ENCODE measurements at regions not wholly inside any gene's neighbourhood (a gene's known extent, or its start where the extent isn't known, plus 50 kb on each side); places are given as distances from the start of the nearest gene placed in this dataset.
A peak's percentile ranks its signal among the peaks of the same experiment; 100 is the strongest.
"Not testable (repeated sequence)": the region's sequence is repeated elsewhere in the genome, so short reads cannot be mapped to it uniquely, and the experiment has no call there.

DNA sequence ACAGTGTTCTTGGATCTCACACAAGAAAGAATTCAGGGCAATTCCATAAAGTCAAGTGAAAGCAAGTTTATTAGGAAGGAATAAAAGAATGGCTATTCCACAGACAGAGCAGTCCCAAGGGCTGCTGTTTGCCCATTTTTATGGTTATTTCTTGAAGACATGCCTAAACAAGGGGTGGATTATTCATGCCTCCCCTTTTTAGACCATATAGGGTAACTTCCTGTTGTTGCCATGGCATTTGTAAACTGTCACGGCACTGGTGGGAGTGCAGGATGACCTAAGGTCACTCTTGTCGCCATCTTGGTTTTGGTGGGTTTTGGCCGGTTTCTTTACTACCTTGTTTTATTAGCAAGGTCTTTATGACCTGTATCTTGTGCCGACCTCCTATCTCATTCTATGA is 219.6 kb downstream of the RAB11FIP4 start:
- not testable (repeated sequence) for DNase-seq (ENCODE audit: low read depth)

DNA sequence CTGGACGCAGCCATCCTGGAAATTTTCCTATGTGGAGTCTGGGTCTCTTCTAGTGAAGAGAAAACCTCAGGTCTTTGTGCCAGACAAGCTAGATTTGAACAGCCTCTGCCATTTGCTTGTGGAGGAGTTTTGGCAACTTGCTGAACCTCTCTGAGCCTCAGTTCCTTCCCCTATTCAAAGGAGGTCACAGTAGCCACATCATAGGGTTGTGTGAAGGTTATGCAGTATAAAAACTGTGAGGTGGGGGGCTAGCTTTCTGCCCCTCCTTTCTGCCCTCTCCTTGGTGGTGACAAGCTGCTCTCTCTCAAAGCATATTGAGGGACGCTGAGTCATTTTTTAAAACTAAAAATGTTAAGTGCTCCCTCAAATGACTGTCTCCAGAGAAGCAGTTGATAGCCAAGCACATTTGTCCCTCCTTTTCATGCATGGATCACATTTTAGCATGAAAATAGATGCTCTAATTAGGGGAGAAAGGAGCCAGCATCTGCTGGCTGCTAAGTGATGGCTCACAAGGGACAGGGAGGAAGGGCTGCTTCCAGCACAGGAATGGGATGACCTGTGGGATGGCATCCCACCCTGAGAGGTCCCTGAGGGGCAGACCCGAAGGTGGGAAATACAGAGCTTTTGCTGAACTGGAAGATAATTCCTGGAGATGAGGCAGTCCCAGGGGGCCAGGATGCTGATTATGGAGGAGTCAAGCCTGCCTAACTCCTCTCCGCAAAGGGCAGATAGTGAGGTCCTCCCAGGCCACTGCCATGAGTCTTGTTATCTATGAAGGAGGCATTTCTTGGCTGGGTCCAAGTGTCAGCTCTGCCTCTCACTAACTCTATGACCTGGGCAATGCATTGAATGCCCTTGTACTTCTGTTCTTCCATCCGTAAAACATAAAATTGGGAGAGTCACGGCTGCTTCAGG is 218.8 kb downstream of the RAB11FIP4 start:
- DNase-seq (ENCODE audit: low read depth), result no peak

- DNase-seq (ENCODE audit: low read depth), result no peak
Observed at GRCh38 chr17:31609331-31609730, 217.9 kb downstream of the RAB11FIP4 start.

- no peak for DNase-seq (ENCODE audit: low read depth)
Observed at GRCh38 chr17:31608659-31609254, 217.3 kb downstream of the RAB11FIP4 start.

- DNase-seq (ENCODE audit: low read depth), result no peak
Observed at GRCh38 chr17:31605761-31606160, 214.3 kb downstream of the RAB11FIP4 start.

GRCh38 chr17:31604936-31605335 is 213.5 kb downstream of the RAB11FIP4 start:
- no peak for DNase-seq (ENCODE audit: low read depth)

DNA sequence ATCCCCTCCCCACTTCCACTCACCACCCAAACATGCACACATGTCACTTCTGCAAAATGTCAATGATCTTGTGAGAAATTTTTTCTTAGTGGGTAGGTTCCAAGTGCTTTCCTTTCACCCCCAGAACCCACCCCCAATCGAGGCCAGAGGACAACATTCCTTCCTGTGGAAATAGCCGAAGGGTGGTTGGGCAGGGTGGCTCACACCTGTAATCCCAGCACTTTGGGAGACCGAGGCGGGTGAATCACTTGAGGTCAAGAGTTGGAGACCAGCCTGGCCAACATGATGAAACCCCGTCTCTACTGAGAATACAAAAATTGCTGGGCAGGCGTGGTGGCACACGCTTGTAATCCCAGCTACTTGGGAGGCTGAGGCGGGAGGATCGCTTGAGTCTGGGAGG is 208.7 kb downstream of the RAB11FIP4 start:
- DNase-seq (ENCODE audit: low read depth), result not testable (repeated sequence)

DNA sequence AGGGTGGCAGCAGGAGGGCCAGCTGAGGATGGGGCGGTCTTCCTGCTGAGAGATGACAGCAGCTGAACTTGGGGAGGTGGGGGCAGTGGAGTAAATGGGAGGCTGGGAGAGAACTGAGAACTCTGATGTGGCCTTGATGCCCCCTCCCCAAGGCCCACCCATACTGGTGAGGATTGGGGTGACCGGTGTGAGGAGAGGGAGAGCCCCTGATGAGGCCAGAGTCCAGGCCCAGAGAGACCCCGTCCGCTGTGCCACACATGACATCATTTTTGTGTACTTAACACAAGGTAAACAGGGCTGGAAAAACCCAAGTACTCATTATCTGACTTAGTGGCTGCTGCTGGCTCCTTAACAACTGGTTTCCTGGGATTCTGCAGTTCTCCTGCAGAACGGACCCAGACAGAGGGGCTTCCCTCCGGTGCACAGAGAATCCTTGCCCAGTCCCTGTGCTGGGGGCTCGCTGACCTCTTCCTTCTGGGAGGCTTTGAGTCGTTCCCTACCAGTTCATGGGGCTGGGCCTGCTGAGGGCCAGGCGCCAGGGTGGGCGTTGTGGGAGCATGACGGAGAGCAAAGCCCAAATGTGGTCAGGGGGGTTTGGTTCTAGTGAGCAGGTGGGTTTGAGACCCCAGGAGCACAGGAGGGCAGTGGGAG is 207.6 kb downstream of the RAB11FIP4 start:
- DNase-seq (ENCODE audit: low read depth), result no peak

DNA sequence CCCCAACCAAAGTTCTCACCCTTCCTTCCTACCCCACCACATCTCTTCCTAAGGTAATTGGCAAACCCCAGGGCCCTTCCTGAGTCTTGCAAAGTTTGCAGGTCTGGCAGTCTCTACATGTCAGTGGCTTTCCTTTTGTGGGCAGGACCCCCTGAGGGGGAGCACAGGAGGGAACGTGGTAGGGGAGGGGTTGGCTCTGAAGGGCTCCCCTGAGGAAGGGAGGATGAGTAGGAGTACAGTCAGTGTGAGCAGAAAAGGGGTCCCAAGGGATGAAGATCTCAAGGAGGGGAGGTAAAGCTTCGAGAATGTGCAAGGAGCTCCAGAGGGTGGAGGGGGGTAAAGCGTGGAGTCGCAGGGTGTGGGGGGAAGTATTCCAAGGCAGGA is 206.9 kb downstream of the RAB11FIP4 start:
- DNase-seq (ENCODE audit: low read depth), result no peak

GRCh38 chr17:31597646-31598398 is 206.3 kb downstream of the RAB11FIP4 start:
- no peak for DNase-seq (ENCODE audit: low read depth)

GRCh38 chr17:31596382-31597323 is 205.2 kb downstream of the RAB11FIP4 start:
- peak; percentile 96 for DNase-seq (ENCODE audit: low read depth)

DNA sequence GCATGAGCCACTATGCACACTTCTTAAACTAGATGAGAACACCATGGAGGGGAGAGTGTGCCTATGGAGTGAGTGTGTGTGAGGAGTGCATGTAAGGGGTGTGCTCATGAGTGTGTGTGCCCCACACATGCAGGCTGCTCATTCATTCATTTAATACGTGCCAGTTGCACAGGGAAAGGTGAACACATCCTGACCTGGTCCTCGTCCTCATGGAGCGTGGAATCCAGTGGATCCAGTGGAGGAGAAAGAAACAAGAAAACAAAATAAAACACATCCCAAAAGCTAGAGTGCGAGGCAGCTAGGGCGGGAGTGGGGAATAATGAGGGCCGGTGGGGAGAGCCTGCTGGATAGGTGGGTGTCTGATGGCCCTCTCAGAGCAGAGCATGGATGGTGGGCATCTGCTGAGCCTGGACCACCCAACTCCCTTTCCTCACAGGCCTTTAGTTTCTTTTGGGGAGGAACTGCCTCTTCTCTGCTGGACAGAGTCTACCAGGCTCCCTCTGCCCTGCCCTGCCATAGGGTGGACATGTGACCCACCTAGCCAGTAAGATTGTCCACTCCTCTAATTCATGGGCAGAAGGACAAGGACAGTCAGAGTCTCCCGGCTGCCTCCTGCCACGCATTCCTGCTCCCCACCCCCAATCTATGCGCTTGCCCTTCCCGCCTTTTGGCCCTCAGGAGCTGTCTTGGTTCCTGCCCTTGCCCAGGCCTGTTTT is 204.3 kb downstream of the RAB11FIP4 start:
- no peak for DNase-seq (ENCODE audit: low read depth)

DNA sequence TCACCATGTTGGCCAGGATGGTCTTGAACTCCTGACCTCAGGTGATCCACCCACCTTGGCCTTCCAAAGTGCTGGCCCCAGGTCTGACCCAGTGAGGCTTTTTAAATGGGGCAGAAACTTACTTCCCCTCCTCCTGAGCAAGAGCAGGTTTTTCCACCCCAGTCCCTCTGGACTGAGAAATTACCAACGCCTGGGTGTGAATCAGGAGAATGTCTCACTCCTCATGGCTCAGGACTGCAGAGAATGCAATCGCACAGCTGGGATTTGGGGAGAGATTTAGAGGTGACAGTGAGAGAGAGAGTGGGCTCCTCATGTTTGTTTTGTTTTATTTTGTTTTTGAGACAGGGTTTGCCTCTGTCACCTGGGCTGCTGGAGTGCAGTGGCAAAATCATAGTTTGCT is 203.6 kb downstream of the RAB11FIP4 start:
- peak; percentile 37 for DNase-seq (ENCODE audit: low read depth)

GRCh38 chr17:31594416-31594815 is 202.9 kb downstream of the RAB11FIP4 start:
- DNase-seq (ENCODE audit: low read depth), result no peak

DNA sequence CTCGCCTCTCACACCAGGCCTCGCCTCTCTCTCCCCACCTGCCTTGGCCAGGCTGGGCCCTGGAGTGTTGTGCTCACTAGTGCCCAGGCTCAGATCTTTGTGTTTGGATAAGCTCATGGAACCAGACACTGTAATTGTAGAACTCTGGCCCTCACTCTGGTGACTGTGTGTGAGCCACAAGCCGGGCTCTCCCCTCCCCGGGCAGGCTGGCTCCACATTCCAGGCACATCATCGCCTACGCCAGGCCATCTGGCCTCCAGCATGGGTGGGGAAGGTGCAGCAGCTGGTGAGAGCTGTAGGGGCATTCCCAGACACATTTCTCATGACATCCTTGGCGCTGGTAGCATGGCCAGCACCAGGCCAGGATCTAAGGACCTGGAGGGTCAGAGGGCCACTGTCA is 202.3 kb downstream of the RAB11FIP4 start:
- DNase-seq (ENCODE audit: low read depth), result no peak

- no peak for DNase-seq (ENCODE audit: low read depth)
Observed at GRCh38 chr17:31591924-31592323, 200.4 kb downstream of the RAB11FIP4 start.

- no peak for DNase-seq (ENCODE audit: low read depth)
Observed at GRCh38 chr17:31588512-31588911, 197.0 kb downstream of the RAB11FIP4 start.

DNA sequence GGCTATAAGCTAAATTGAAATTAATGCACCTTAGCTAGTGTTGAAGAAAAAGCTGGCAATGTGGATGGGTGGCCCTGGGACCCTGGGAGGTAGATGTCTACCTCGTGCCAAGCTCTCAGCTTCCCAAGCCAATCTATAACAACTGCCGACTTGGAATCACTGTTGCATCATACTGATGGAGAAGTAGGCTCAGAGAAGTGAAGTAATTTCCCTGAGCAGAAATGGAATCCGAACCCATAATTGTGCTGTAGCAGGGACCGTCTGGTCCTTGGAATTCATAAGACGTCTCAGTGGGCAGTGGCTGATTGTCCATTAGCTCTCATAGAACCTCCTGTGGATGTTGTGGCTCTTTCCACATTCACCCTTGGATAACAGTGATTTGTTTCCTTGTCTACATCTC is 196.6 kb downstream of the RAB11FIP4 start:
- no peak for DNase-seq (ENCODE audit: low read depth)
